ENCODE measurements at regions not wholly inside any gene's neighbourhood (a gene's known extent, or its start where the extent isn't known, plus 50 kb on each side); places are given as distances from the start of the nearest gene placed in this dataset.

GRCh38 chr9:8168916-8169438, 369.4 kb upstream of the DMAC1 start:
- TF ChIP-seq CTCF (IDR thresholded peaks at IDR 0.05) (no peak), EZH2 (IDR thresholded peaks at IDR 0.05) (no peak)
